SHP77 (cell line): ENCODE measurements at regions not wholly inside any gene's neighbourhood (a gene's known extent, or its start where the extent isn't known, plus 50 kb on each side); places are given as distances from the start of the nearest gene placed in this dataset.

Experiments
- DNase-seq, 2 experiments: peaks; one replicate each; lab custom pipeline; 2025; lab: John Stamatoyannopoulos, UW

GRCh38 chr2:122319539-122320132, 564.2 kb downstream of the TSN start:
- DNase-seq: no peak

- no peak for DNase-seq
Measured at GRCh38 chr2:122322815-122323214, 567.4 kb downstream of the TSN start.

- no peak for DNase-seq
Measured at GRCh38 chr2:122323927-122324326, 568.5 kb downstream of the TSN start.

DNA sequence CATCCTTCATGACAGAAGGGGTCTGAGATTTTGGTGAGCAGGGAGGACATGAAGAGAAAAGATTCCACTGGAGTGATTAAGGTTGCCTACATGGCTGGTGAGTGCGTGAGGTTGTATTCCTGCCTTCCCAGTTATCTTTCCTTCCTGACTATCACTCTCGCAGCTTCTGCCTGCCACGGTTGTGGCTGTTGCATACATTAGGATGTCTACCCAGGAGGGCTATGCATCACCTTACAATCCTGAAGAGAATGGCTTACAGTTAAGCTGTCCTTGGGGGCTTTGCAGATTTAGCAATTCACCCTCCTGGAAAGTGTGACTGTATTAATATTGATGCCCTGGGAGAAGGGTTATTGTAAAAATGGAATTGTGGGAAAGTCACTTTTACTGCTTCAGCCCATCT, 571.0 kb downstream of the TSN start:
- no peak for DNase-seq

DNA sequence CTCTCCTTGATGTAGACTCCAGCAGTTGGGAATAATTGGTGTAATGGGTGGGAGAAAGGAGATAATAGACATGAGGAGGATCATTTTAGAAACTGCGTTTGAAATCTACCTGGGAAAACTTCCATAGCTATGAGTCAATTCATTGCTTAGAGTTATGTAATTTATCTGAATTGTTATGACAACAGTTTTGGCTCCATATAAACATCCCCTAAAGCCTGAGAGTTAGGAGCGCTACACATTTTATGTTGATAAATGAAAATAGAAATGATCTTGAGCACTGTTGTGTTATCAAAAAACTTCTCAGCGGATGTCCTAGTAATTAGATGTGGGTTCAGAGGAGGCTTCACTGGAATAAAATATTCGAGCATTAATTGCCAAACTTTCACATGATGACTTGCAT, 573.4 kb downstream of the TSN start:
- no peak for DNase-seq

GRCh38 chr2:122329278-122329677, 573.8 kb downstream of the TSN start:
- DNase-seq: no peak

DNA sequence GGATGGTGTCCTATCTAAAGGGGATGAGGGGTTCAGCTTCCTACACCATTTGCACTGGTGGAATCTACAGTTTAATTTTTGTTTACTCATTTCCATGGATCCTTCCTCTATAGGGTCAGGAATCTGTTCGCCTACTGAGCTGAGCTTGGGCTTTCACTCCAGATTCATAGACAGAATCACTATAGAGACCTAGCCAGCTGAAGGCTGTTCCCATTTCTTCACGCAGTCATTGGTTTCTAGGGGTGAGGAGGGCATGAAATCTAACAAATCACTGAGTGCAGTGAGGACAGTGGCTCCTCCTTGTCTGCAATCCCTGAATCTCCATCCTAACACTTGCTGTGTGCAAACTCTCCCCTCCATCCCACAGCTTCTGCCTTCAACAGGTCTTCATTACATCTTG, 578.5 kb downstream of the TSN start:
- DNase-seq: no peak

GRCh38 chr2:122338000-122338399, 582.5 kb downstream of the TSN start:
- no peak for DNase-seq

DNA sequence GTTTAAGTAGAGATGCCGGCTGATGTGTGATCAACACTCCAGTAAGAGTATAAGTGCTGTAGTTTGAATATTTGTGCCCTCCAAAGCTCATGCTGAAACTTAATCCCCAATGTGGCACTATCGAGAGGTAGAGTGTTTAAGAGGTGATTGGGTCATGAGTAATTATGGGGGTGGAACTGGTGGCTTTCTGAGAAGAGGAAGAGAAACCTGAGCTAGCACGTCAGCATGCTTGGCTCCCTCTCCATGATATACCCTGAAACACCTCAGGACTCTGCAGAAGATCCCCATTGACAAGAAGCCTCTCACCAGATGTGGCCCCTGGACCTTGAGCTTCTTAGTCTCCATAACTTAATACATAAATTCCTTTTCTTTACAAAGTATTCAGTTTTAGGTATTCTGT, 584.8 kb downstream of the TSN start:
- no peak for DNase-seq

- no peak for DNase-seq
Measured at GRCh38 chr2:122341007-122341406, 585.6 kb downstream of the TSN start.

- peak in 1 of 2 experiments; percentile 15 for DNase-seq
Measured at GRCh38 chr2:122352151-122352550, 596.7 kb downstream of the TSN start.

DNA sequence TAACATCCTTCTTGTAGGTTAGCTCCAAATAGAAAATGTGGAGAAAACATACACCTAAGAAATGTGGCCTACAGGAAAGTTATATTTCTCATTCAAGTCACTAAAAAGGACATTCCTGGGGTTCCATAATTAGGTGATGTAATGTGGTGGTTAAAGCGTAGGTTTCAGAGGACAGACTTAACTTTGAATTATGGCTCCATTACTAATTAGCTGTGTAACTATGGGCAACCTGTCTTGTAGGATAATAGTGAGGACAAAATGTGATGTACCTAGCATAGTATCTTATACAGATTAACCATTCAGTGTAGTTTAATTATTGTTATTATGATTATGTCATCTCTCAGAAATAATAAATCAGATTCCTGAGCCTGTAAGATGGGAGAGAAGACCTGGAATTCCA, 602.5 kb downstream of the TSN start:
- DNase-seq: no peak

DNA sequence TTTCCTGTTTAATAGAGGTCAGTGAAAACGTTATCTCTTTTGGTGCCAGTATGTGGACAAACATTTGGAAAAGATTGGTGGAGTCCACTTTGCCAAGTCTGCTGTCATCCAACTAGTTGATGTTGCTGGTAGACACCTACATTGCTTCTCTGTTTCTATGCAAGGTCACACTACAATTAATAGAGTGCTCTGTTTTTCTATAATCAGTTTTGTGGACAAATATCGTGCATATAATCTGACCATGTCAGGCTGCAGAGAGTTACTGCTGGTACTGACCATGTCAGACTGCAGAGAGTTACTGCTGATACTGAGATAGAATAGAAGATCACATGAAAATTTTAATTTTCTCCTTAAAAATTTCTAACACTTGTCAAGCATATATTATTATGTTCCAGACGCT, 603.3 kb downstream of the TSN start:
- DNase-seq: no peak

DNA sequence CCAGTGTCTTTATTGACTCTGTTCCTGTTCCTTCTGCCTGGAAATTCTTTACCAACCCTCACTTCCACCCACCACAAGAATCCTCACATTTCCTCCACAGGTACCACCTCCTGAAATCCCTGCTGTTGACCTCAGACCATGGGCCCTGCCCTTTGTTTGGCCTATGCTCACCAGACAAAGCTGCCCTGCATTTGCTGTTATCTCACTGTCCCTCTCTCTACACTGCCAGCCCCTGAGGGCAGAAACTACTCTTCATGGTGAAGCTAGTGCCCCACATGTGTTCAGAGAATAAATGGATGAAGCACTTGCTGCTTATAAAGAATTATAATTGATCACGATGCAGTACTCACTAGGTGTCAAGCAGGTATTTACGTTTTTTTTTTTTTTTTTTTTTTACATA, 608.4 kb downstream of the TSN start:
- DNase-seq: no peak

DNA sequence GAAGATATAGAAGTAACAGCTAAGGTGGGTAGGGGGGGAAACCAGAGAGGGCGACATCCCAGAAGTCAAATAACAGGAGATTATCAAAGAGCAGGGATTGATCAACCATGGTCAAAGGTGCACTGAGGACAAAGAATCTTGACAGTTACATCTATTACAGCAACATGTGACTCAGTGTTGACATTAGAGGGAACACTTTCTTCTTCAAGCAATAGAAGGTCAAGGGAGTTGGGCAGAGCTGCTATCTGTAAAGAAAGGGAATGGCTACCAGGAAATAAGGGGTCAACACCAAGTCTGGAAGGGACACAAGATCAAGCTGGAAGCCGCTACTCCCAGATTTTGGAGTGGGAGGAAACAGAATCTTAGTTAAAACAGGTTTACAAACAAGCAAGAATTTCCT, 611.0 kb downstream of the TSN start:
- DNase-seq: no peak

DNA sequence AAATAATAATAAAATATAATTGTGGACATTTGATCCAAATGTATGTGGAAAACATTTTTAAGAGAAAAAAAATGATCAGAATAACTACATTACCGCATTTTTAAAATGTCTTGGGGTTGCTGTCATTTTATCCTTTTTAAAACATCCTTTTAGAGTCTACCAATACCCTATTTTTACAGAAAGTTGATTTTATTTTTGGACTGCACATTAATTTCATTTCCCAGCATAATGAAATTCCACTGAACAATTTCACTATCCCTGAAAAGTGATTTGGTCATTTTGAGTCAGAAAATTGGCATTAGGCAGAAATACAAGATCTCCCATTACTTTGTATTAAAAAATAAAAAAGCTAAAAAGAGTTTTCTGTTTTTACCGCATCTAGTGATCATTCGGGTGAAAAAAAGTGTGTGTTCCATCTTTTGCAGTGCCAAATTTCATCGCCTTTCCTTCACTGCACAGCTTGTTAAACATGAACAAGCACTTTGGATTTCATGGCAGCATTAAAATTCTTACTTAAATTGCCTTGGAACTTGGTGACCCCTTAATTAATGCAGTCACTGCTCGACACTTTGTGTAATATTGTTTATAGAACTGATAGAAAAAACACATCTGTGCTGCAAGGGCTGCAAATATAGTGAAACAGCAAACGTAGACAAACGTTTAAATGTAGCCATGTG, 611.7 kb downstream of the TSN start:
- DNase-seq: no peak

- DNase-seq: no peak
Measured at GRCh38 chr2:122367646-122368010, 612.2 kb downstream of the TSN start.

DNA sequence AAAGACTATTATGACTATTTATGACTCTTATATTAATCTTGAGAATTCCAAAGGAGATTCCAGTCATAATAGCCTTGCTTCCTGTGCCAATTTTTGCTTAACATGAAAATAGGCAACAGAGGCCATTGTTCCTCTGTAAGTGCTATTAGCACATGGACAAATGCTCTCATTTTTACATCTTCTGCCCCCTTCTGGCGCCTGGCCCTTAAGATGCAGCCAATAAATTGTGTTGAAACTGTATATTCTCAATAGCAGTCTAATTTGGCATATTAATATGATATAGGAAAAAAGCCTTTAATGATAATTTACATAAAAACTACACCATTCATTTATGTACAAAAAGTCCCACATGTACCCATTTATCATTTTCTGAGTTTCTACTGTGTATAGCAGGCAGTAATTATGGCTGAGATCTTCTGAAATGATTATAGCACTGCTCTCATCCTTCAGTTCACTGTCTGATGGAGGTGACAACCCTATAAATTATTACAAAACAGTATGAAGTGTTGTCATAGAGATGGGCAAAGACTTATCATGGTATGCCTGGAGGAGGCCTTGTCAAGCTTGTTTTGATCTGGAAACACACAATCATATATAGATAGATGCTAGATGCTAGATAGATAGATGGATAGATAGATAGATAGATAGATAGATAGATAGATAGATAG, 613.3 kb downstream of the TSN start:
- DNase-seq: no peak

- no peak for DNase-seq
Measured at GRCh38 chr2:122378521-122378920, 623.1 kb downstream of the TSN start.

GRCh38 chr2:122384768-122385333, 629.4 kb downstream of the TSN start:
- DNase-seq: no peak

DNA sequence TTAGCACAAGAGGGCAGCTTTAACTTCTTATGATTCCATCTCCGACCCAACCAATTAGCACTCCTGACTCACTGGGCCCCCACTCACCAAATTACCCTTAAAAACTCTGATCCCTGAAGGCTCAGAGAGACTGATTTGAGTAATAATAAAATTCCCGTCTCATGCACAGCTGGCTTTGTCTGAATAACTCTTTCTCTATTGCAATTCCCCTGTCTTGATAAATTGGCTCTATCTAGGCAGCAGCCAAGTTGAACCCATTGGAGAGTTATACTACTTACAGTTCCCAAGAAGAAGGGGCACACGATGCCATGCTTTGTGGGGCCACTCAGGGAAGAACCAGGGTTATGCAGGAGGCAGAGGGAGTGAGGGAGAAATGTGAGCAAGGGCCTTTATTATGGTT, 632.8 kb downstream of the TSN start:
- no peak for DNase-seq

DNA sequence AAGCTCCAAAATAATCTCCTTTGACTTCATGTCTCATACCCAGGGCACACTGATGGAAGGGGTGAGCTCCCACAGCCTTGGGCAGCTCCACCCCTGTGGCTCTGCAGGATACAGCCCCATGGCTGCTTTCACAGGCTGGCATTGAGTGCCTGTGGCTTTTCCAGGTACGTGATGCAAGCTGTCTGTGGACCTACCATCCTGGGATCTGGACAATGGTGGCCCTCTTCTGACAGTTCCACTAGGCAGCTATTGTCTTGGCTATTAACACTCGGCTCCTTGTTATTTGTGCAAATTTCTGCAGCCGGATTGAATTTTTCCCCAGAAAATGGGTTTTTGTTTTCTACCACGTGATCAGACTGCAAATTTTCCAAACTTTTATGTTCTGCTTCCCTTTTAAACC, 634.2 kb downstream of the TSN start:
- no peak for DNase-seq

GRCh38 chr2:122390406-122390805, 635.0 kb downstream of the TSN start:
- no peak for DNase-seq
